ENCODE measurements at regions not wholly inside any gene's neighbourhood (a gene's known extent, or its start where the extent isn't known, plus 50 kb on each side); places are given as distances from the start of the nearest gene placed in this dataset.

DNA sequence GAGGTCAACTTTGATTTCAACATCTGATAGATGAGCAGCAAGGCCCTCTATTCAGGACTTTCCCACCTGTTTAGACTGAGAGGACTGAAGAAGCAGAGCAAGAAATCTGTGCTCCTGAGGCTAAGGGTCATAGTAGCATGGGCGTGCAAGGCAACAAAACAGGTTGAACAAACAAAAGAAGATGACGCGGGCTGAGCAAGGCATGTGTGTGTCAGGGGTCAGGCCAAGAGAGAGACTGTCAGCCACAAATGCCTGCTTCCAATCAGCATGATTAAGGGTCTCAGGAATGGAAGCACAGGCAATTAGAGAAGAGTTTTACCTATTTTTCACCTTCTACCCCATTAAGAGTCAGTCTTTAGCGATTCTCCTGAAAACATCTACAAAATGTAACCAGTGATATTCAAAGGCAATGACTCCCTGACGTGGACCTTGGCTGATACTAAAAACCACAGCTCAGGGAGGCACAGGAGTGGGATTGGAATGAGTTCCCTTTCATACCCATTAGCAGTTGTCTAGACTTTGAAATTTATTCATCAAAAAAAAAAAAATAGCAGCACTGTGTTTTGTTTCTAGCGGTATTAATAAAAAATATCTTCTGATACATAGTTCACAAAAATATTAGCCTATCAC is 81.9 kb downstream of the DYNAP start:
- H3K27ac Mint-ChIP-seq (ENCODE audit: low read depth, unreplicated experiment) = no peak overlapping the region
- CTCF ChIA-PET = interaction anchor here (0.6 to 4.3 kb wide), 10 partner anchors 113 to 445 kb away, joined by 3 to 82 read pairs (median 6); no protein-coding TSS in a partner anchor
- TF ChIP-seq, protein P1, sequence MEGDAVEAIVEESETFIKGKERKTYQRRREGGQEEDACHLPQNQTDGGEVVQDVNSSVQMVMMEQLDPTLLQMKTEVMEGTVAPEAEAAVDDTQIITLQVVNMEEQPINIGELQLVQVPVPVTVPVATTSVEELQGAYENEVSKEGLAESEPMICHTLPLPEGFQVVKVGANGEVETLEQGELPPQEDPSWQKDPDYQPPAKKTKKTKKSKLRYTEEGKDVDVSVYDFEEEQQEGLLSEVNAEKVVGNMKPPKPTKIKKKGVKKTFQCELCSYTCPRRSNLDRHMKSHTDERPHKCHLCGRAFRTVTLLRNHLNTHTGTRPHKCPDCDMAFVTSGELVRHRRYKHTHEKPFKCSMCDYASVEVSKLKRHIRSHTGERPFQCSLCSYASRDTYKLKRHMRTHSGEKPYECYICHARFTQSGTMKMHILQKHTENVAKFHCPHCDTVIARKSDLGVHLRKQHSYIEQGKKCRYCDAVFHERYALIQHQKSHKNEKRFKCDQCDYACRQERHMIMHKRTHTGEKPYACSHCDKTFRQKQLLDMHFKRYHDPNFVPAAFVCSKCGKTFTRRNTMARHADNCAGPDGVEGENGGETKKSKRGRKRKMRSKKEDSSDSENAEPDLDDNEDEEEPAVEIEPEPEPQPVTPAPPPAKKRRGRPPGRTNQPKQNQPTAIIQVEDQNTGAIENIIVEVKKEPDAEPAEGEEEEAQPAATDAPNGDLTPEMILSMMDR (IDR thresholded peaks at IDR 0.05; ENCODE audit: unreplicated experiment) = no peak

DNA sequence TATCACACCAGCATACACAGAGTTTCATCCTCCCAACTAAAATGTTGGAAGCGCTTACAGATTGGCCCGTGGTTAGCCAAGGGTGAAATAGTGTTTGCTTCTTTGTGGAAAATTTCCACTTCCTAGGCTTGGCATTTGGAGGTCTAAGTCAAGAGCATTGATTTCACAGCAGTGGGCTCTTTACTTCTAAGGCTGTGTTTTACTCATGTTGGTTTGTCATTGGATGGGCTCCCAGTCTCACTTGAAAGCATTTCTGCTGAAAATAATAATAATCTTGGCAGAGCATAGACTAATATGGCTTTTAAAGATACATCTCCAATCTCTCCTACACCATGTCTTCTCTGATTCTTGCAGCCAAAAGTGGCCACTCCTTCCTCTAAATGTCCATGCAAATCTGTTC is 82.9 kb downstream of the DYNAP start:
- CTCF ChIA-PET = interaction anchor here (0.6 to 1.5 kb wide), 4 partner anchors 229 to 310 kb away, joined by 4 to 8 read pairs (median 6); no protein-coding TSS in a partner anchor
- TF ChIP-seq, protein P1 (IDR thresholded peaks at IDR 0.05; ENCODE audit: unreplicated experiment) = no peak
- no peak for DNase-seq (ENCODE audit: unreplicated experiment)

More for the DNA sequence above, 81.9 kb downstream of the DYNAP start:
- DNase-seq (ENCODE audit: unreplicated experiment) = no peak
- Mint-ChIP-seq H3K9me3 (ENCODE audit: unreplicated experiment) (no peaks in the 10 kb centered on the region), H3K4me3 (ENCODE audit: unreplicated experiment) (no peak overlapping the region), H3K36me3 (ENCODE audit: insufficient read depth, unreplicated experiment) (no peaks in the 10 kb centered on the region), H3K27me3 (ENCODE audit: insufficient read depth, unreplicated experiment) (no peaks in the 10 kb centered on the region), H3K4me1 (ENCODE audit: insufficient read depth, unreplicated experiment) (no peaks in the 10 kb centered on the region)
- BruUV-seq (replicated peaks) = no TSS peak
- POLR2A ChIA-PET = interaction anchor here (0.7 kb wide), 1 partner anchor 348 kb away, joined by 3 read pairs; no protein-coding TSS in a partner anchor
- intact Hi-C loops (cut with micrococcal nuclease) = no loop called here

DNA sequence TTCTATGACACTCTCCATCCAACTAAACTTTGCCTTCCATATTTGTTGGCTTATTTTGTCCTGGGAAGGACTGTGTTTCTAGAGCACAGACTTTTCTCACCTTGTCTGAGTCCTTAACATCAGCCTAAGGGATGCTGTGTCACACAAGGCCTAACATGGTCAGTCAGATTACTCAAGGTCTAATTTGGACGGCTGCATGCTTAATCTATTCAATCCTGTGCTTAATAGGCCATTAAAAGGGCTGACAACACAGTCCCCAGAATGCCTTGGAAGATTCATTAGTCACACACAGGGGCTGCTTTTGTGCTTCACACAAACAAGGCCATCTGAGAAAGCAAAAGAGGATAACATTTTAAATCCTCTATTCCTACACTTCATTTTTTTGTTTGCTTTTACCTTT is 84.0 kb downstream of the DYNAP start:
- Mint-ChIP-seq H3K27ac (ENCODE audit: low read depth, unreplicated experiment) (no peak overlapping the region), H3K27me3 (ENCODE audit: insufficient read depth, unreplicated experiment) (no peaks in the 10 kb centered on the region), H3K4me3 (ENCODE audit: unreplicated experiment) (no peak overlapping the region), H3K9me3 (ENCODE audit: unreplicated experiment) (no peaks in the 10 kb centered on the region), H3K4me1 (ENCODE audit: insufficient read depth, unreplicated experiment) (peaks cover 7% of the 10 kb centered on the region), H3K36me3 (ENCODE audit: insufficient read depth, unreplicated experiment) (no peaks in the 10 kb centered on the region)
- DNase-seq (ENCODE audit: unreplicated experiment) = no peak
- TF ChIP-seq, protein P1 (IDR thresholded peaks at IDR 0.05; ENCODE audit: unreplicated experiment) = no peak
- POLR2A ChIA-PET = interaction anchor here (0.5 kb wide), 1 partner anchor 215 kb away, joined by 3 read pairs; no protein-coding TSS in a partner anchor
- BruUV-seq (replicated peaks) = no TSS peak
- CTCF ChIA-PET = interaction anchor here (0.7 to 1.5 kb wide), 5 partner anchors 12 to 308 kb away, joined by 4 to 8 read pairs (median 6); no protein-coding TSS in a partner anchor
- intact Hi-C loops (cut with micrococcal nuclease) = no loop called here

More for the DNA sequence above, 82.9 kb downstream of the DYNAP start:
- Mint-ChIP-seq H3K4me3 (ENCODE audit: unreplicated experiment) (no peak overlapping the region), H3K36me3 (ENCODE audit: insufficient read depth, unreplicated experiment) (no peaks in the 10 kb centered on the region), H3K27ac (ENCODE audit: low read depth, unreplicated experiment) (no peak overlapping the region), H3K4me1 (ENCODE audit: insufficient read depth, unreplicated experiment) (no peaks in the 10 kb centered on the region), H3K27me3 (ENCODE audit: insufficient read depth, unreplicated experiment) (no peaks in the 10 kb centered on the region), H3K9me3 (ENCODE audit: unreplicated experiment) (no peaks in the 10 kb centered on the region)
- POLR2A ChIA-PET = no interaction called here
- intact Hi-C loops (cut with micrococcal nuclease) = no loop called here
- BruUV-seq (replicated peaks) = no TSS peak

DNA sequence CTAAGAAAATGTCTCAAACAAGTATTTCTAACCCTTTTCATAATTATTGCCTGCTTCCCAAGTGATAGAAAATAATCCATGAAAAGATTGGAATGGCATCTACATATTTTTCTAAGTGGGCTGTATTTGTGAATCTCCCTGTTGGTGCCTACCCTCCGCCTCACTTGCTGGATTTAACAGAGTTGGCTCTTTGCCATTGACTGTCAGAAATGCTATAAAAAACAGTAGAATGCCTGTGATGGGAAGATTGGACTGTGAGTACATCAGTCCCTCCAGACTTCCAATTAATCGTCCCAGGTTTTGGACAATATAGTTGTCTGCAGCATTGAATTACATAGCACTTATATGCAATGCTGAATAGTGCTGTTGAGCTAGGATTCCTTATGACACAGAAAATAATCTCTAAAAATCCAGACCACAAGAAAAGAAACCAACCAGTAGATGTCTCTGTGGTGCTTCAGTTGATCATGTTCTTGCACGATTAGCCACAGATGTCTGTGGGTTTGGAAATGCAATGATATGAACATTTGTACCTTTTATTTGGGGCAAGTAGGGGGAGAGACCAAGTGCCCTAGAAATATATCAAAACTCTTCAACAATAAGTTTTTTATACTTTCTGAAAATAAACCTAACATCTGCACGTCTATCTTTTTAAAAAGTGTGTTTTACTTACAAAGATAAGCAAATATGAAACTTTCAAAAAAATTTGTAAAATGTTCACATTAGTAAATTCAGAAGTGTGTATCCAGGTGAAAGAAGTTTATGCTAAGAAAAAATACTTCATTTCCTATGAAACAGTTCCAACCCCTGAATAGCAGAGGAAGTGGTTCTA is 88.5 kb downstream of the DYNAP start:
- Mint-ChIP-seq H3K27ac (ENCODE audit: low read depth, unreplicated experiment) (no peak overlapping the region), H3K27me3 (ENCODE audit: insufficient read depth, unreplicated experiment) (no peaks in the 10 kb centered on the region), H3K4me3 (ENCODE audit: unreplicated experiment) (no peak overlapping the region), H3K4me1 (ENCODE audit: insufficient read depth, unreplicated experiment) (peaks cover 7% of the 10 kb centered on the region), H3K9me3 (ENCODE audit: unreplicated experiment) (no peaks in the 10 kb centered on the region), H3K36me3 (ENCODE audit: insufficient read depth, unreplicated experiment) (no peaks in the 10 kb centered on the region)
- no TSS peak for BruUV-seq (replicated peaks)
- TF ChIP-seq, protein P1 (IDR thresholded peaks at IDR 0.05; ENCODE audit: unreplicated experiment) = peak; percentile 66
- intact Hi-C loops (cut with micrococcal nuclease) = loop anchor here (1.0 to 5.0 kb wide), 5 partner anchors 97 to 304 kb away; partner anchors contain the start of gene RAB27B
- CTCF ChIA-PET = interaction anchor here (0.5 to 5.8 kb wide), 33 partner anchors 8 to 497 kb away, joined by 3 to 60 read pairs (median 4); no protein-coding TSS in a partner anchor
- POLR2A ChIA-PET = interaction anchor here (0.6 to 1.4 kb wide), 3 partner anchors 37 to 304 kb away, joined by 3 to 5 read pairs (median 5); no protein-coding TSS in a partner anchor
- DNase-seq (ENCODE audit: unreplicated experiment) = peak; percentile 82

Data from MCF 10A (cell line).